HG03139 (cell line): ENCODE measurements at regions not wholly inside any gene's neighbourhood (a gene's known extent, or its start where the extent isn't known, plus 50 kb on each side); places are given as distances from the start of the nearest gene placed in this dataset.

Source experiments
- ATAC-seq: cut with Tn5 transposase; IDR thresholded peaks from one replicate; pipeline ENCODE4 v1.9.1; 2021; ENCODE audit not compliant: unreplicated experiment

GRCh38 chr14:41957459-41957858 lies 350.8 kb downstream of the LRFN5 start:
- no peak for ATAC-seq
